CD4-positive, alpha-beta T cell treated with Interleukin-10 for 1 hour (primary cell): ENCODE measurements at regions not wholly inside any gene's neighbourhood (a gene's known extent, or its start where the extent isn't known, plus 50 kb on each side); places are given as distances from the start of the nearest gene placed in this dataset.
A peak's percentile ranks its signal among the peaks of the same experiment; 100 is the strongest.
"Not testable (repeated sequence)": the region's sequence is repeated elsewhere in the genome, so short reads cannot be mapped to it uniquely, and the experiment has no call there.

Experiments
- DNase-seq: peaks from one replicate; pipeline ENCODE4 v3.0.0-alpha.2; 2020

GRCh38 chr10:38209332-38209731 is 115.2 kb downstream of the ZNF37A start:
- no peak for DNase-seq

- DNase-seq: not testable (repeated sequence)
Measured at GRCh38 chr10:38209748-38210147, 115.6 kb downstream of the ZNF37A start.

GRCh38 chr10:38212460-38212859 is 118.3 kb downstream of the ZNF37A start:
- no peak for DNase-seq

- no peak for DNase-seq
Measured at GRCh38 chr10:38226385-38226784, 132.2 kb downstream of the ZNF37A start.

GRCh38 chr10:38228394-38228793 is 134.3 kb downstream of the ZNF37A start:
- DNase-seq: no peak

GRCh38 chr10:38238479-38238878 is 144.3 kb downstream of the ZNF37A start:
- not testable (repeated sequence) for DNase-seq

GRCh38 chr10:38242061-38242649 is 148.0 kb downstream of the ZNF37A start:
- DNase-seq: not testable (repeated sequence)

GRCh38 chr10:38248113-38248512 is 154.0 kb downstream of the ZNF37A start:
- not testable (repeated sequence) for DNase-seq

- not testable (repeated sequence) for DNase-seq
Measured at GRCh38 chr10:38252551-38252950, 158.4 kb downstream of the ZNF37A start.

- not testable (repeated sequence) for DNase-seq
Measured at GRCh38 chr10:38267555-38267954, 173.4 kb downstream of the ZNF37A start.

- not testable (repeated sequence) for DNase-seq
Measured at GRCh38 chr10:38271031-38271430, 176.9 kb downstream of the ZNF37A start.

GRCh38 chr10:38274879-38275278 is 180.7 kb downstream of the ZNF37A start:
- DNase-seq: not testable (repeated sequence)

- not testable (repeated sequence) for DNase-seq
Measured at GRCh38 chr10:38292560-38292959, 198.4 kb downstream of the ZNF37A start.

GRCh38 chr10:38310111-38310510 is 216.0 kb downstream of the ZNF37A start:
- DNase-seq: not testable (repeated sequence)

- DNase-seq: not testable (repeated sequence)
Measured at GRCh38 chr10:38315090-38315805, 221.1 kb downstream of the ZNF37A start.

- not testable (repeated sequence) for DNase-seq
Measured at GRCh38 chr10:38321393-38321792, 227.3 kb downstream of the ZNF37A start.

GRCh38 chr10:38330306-38330705 is 236.2 kb downstream of the ZNF37A start:
- DNase-seq: not testable (repeated sequence)

GRCh38 chr10:38331106-38331505 is 237.0 kb downstream of the ZNF37A start:
- DNase-seq: not testable (repeated sequence)

GRCh38 chr10:38333699-38334098 is 239.6 kb downstream of the ZNF37A start:
- not testable (repeated sequence) for DNase-seq

- DNase-seq: not testable (repeated sequence)
Measured at GRCh38 chr10:38350645-38351044, 256.5 kb downstream of the ZNF37A start.

- DNase-seq: not testable (repeated sequence)
Measured at GRCh38 chr10:38354410-38354809, 260.3 kb downstream of the ZNF37A start.

GRCh38 chr10:38355911-38356526 is 261.9 kb downstream of the ZNF37A start:
- DNase-seq: peak; percentile 86

- DNase-seq: peak; percentile 30
Measured at GRCh38 chr10:38356527-38356926, 262.4 kb downstream of the ZNF37A start.

- not testable (repeated sequence) for DNase-seq
Measured at GRCh38 chr10:38362514-38362913, 268.4 kb downstream of the ZNF37A start.
